H54 (cell line): ENCODE measurements at regions not wholly inside any gene's neighbourhood (a gene's known extent, or its start where the extent isn't known, plus 50 kb on each side); places are given as distances from the start of the nearest gene placed in this dataset.

Experiments used
- DNase-seq: peaks from one replicate; pipeline ENCODE4 v3.0.0; 2011; ENCODE audit warnings: low spot score, mixed read lengths; ENCODE audit not compliant: insufficient read length
- FAIRE-seq: peaks from 3 replicates; lab custom pipeline; 2011; peaks lifted over from hg19 to GRCh38; lab: Jason Lieb, UNC
- POLR2A ChIP-seq: IDR thresholded peaks from 2 replicates; pipeline ENCODE4 v1.6.1; 2011; ENCODE audit warnings: low read depth, mild to moderate bottlenecking, low read length

DNA sequence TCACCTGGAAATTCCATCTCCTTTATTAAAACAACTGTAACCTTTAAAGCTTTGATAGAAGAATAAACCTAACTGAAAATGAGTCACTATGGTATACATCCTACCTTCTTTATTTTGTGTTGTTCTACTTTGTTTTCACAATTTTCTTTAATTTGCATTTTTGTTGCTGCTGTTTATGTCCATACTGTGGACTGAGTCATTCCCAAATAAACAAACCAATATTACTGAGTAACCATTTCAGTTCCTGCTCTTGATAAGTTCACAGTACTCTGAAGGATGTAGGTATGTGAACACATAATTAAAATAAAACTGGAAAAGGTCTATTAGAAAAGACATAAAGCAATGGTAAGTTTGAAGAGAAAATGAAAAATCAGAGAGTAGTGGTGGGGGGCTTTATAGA is 528.5 kb upstream of the GOLIM4 start:
- TF ChIP-seq POLR2A, result no peak
- DNase-seq (no peak), FAIRE-seq (no peak)

DNA sequence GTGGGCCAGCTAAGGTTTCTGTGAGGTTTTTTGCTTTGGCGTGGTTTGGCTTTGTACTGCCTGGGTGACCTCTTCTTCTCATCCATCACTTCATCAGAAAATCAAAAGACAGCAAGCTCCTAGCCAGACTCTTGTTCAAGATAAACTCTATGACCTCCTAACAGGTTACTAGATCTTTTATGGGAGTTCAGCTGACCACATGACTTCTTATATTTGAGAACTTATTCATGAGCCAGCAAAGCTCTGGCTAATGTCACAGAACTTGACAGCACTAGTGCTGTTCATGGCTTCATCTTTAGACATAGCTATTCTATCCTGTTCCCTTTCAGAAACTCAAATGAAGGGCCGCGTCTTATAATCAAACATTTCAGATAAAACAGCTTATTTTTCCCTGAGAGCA is 527.1 kb upstream of the GOLIM4 start:
- TF ChIP-seq POLR2A, result no peak
- DNase-seq, result no peak
- FAIRE-seq, result no peak

DNA sequence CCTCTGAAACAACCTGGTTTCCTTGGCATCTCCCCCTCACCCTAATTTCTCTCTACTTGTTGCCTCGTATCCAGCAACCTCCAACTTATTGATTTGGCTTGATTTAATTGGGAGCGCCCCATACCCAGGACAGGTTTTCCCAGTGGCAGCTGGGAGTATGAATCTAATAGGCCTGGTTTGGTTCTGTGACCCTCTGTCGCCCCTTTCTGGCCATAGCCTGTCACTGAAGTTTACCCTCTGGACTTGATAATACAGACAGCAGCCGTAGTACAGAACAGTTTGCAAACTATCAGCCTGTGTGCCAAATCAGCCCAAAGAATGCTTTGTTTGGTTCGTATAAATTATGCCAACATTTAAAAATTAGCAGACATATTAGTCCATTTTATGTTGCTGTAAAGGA is 525.1 kb upstream of the GOLIM4 start:
- DNase-seq, result peak; percentile 6
- FAIRE-seq, result no peak

DNA sequence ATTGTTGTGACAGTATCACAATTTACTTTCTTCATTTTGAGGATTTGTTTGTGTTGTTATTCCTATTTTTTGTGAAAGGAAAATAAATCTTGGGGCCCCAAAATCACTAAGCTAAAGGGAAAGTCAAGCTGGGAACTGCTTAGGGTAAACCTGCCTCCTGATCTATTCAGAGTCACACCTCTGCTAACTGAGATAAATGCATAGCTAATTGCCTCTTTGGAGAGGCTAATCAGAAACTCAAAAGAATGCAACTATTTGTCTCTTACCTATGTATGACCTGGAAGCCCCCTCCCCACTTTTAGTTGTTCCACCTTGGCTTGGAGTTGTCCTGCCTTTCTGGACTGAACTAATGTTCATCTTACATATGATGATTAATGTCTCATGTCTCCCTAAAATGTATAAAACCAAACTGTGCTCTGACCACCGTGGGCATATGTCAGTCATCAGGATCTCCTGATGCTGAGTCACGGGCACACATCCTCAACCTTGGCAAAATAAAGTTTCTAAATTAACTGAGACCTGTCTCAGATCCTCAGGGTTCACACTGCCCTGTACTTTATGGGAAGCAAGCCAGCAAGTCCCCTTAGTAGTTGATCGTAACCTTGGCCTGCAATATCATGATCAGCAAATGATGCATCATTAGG is 523.2 kb upstream of the GOLIM4 start:
- no peak for TF ChIP-seq POLR2A
- no peak for DNase-seq
- no peak for FAIRE-seq

More for the DNA sequence above, 525.1 kb upstream of the GOLIM4 start:
- no peak for TF ChIP-seq POLR2A

DNA sequence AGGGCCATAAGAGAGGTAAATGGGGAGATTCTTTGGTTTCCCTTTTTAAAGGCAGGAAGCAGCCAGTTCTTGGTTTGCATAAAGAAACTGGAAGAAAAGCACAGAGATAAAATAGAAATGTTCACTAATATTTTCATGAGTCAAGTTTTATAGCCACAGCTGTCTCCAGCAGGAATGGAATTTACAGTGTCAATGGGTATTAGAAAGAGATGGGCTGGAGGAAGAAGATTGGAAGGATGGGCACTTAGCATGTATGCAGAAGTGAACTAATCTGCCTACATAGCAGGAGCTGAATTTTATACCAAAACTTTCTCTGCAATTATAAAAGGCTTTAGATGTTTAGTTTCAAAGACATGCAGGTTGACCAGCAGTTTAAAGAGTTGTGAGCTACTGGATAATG is 521.9 kb upstream of the GOLIM4 start:
- DNase-seq, result no peak
- no peak for FAIRE-seq
- no peak for TF ChIP-seq POLR2A

DNA sequence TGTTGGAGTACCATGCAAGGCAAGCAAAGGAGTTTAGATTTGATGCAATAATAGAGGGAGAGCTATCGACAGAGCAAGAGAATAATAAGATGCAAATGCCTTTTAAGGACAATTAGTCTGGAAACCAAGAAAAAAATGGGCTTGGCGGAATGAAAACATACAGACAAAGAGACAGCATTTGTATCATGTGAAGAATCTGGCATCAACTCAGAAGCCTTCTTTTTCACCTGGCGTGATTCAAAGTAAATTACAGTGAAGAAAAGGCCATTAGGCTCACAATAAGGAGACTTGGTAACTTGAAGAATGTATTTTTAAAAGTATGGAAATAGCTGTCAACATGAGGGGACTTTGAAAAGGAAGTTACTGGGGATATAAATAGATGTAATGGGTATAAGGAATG is 521.2 kb upstream of the GOLIM4 start:
- FAIRE-seq, result no peak
- no peak for TF ChIP-seq POLR2A

DNA sequence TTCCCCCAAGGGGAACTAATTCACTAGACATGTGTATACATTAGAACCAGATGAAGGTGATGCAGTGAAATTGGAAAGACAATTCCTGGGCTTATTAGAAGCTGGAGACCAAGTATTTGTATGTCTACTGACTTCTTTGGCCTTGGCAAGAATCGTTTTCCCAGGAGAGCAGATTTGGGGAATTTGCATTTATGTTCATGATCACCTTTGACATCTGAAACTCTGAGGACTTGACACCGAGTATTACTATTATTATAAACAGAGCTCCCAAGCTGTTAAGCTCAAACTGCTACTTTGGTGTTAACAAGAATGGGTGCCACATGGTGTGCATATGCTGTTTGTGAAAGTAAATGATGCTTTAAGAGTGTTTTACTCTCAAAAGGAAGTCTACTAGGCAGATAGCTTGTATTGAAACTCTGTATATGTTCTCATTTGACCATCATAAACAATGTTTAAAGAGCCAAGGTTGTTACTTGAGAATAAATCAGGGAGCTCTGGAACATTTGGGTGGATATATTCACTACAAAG is 519.8 kb upstream of the GOLIM4 start:
- DNase-seq (no peak), FAIRE-seq (no peak)
- no peak for TF ChIP-seq POLR2A

More for the DNA sequence above, 521.2 kb upstream of the GOLIM4 start:
- DNase-seq, result no peak

DNA sequence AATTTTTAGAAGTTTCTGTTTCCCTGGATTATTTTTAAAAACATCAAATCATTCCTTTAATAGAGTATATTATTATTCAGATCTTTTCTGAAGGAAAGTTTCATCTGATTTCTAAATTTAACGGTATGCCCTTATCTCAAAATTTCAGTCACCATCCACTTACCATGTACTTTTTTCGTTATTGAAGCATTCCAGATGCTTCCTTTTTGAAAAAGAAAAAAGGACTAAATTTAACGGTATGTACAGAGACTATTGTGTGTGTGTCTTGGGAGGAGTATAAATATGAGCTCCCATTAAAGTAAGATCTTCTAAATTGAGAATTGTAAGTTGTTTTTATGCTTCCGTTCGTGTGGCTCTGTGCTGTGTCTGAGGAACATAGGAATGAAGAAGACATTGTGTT is 517.4 kb upstream of the GOLIM4 start:
- FAIRE-seq (no peak), DNase-seq (no peak)
- TF ChIP-seq POLR2A, result no peak

DNA sequence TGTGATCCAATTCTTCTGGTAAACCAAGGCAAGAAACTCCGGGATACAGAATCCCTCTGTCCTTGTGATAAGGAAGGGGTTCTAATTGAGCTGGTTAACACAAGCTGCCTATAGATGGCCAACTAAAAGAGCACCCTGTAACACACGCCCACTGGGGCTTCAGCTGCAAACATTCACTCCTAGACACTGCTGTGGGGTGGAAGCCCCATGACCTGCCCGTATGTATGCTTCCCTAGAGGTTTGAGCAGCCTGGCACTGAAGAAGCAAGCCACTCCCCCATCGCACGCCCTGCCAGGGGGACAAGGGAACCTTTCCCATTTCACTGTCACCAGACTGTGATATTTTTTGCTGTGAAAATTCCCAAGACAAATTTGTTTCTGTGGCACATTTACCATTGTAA is 516.9 kb upstream of the GOLIM4 start:
- DNase-seq (no peak), FAIRE-seq (no peak)

DNA sequence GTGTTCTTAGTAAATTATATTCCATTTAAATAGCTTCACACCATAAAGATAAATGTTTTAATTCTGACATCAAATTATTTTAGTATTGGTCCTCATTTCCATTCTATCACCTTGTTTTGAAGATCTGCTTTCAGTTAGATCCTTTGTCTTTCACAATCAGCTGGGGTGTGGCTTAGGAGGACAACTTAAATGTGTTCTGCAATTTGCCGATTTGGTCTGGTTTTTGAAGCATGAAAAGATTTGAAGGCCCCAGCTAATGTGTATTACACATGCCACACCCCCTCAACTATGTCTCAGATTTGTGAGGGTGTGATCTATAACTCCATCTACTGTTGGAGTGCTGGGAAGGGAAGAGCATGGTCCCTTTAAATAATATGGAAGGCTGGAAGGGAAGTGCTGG is 516.1 kb upstream of the GOLIM4 start:
- no peak for TF ChIP-seq POLR2A
- no peak for FAIRE-seq
- DNase-seq, result no peak

More for the DNA sequence above, 516.9 kb upstream of the GOLIM4 start:
- no peak for TF ChIP-seq POLR2A

DNA sequence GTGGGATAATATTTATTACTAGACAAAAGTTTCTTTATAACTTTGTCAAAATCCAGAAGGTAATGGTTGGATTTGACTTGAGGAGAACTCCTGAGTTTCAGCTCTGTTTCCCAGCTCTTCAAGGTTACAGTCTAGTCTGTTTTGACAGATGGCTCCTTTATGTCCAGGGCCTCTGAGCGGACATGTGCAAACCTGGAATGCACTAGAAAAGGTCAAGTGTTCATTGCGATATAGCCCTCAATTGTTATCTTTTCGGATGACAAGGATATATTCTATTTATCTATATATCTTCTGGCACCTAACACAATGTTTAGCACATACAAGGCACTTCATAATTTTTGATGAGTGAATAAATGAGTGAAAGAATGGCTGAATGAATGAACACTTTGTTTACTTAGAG is 513.2 kb upstream of the GOLIM4 start:
- FAIRE-seq (no peak), DNase-seq (no peak)
- no peak for TF ChIP-seq POLR2A

DNA sequence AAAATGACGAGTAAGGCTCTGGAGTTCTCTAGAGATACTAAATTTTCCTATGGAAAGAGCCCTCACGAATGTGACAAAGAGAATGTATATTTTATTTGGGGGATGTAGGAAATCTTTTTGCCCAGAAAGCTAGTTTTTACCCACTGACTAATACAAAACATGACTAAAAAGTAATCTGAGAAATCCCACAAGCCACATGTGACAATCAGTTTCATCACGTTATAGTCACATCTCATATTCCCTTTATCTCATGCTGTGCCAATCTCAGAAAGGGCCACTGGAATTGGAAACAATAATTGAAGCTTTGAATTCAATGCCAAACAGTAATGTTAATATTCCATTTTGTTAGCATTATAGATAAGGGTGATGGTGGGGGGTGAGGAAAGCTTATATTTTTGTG is 509.0 kb upstream of the GOLIM4 start:
- FAIRE-seq, result no peak
- TF ChIP-seq POLR2A, result no peak
- DNase-seq, result no peak

DNA sequence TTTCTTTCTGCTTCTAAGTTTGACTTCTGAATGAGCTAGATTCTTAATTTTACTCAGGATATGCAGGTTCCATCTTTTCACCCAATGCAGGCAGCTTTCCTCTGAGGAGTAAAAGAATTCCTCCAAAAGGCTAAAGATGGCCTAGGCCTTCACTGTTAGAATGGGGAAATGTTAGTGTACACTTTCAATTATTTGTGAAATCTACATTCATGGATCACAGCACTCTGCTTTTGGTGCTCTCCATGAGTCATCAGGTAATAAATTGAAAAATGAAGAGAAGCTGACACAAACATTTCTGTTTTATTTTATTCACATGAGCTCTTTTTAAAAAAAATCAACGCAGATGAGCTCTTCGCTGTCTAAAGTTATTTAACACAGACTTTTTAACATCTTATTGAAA is 502.5 kb upstream of the GOLIM4 start:
- no peak for TF ChIP-seq POLR2A
- FAIRE-seq (no peak), DNase-seq (no peak)

DNA sequence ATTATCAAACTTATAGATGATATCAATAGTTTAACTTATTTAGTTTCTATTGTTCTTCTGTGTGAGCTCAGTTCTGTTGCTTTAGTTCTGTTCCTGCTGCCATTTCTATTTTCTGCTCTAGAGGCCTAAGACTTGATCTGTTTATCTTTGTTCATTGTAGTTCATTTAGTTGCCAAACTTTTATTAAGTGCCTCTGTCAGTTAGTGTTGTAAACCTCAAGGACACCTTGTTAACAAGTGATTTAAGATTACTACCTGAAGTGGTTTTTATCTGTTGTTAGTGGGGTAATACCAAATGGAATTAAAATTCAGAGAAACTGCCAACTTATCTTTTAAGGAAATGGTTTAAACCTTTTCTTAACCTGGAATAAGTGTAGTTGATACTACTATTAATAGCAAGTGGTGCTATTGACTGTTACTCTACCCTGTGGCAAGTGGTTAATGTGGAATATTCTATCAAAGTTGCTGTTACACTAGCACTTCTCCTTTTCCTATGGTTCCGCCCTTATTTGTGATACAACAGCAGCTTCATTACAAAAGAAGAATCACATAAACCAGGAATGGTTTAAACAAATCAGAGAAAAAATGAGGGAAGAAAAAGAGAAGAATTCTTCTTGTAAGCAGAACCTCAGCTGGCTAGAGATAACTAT is 500.6 kb upstream of the GOLIM4 start:
- FAIRE-seq (no peak), DNase-seq (no peak)
- TF ChIP-seq POLR2A, result no peak

DNA sequence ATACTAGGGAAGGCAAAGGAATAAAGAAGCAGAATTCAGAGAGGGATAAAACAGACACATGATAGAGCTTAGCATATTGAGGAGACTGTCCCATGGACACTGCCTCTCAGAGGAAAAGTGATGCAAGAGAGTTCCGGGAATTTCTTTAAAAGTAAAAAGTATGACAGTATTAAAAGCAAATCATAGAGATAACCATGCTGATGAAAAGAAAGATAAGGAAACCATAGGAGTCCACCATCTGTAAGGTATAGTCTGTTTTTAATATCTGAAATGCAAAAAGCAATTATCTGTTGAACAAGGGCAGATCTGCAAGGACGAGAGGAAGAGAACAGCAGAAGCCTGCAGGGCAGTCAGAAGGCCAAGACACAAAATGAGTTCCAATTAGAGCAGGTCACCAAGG is 495.9 kb upstream of the GOLIM4 start:
- TF ChIP-seq POLR2A, result no peak
- FAIRE-seq, result no peak
- DNase-seq, result no peak
